ENCODE measurements at regions not wholly inside any gene's neighbourhood (a gene's known extent, or its start where the extent isn't known, plus 50 kb on each side); places are given as distances from the start of the nearest gene placed in this dataset.
"Not testable (repeated sequence)": the region's sequence is repeated elsewhere in the genome, so short reads cannot be mapped to it uniquely, and the experiment has no call there.

- not testable (repeated sequence) for TF ChIP-seq REST (IDR thresholded peaks at IDR 0.05; ENCODE audit: low read depth)
- TF ChIP-seq, protein P1, sequence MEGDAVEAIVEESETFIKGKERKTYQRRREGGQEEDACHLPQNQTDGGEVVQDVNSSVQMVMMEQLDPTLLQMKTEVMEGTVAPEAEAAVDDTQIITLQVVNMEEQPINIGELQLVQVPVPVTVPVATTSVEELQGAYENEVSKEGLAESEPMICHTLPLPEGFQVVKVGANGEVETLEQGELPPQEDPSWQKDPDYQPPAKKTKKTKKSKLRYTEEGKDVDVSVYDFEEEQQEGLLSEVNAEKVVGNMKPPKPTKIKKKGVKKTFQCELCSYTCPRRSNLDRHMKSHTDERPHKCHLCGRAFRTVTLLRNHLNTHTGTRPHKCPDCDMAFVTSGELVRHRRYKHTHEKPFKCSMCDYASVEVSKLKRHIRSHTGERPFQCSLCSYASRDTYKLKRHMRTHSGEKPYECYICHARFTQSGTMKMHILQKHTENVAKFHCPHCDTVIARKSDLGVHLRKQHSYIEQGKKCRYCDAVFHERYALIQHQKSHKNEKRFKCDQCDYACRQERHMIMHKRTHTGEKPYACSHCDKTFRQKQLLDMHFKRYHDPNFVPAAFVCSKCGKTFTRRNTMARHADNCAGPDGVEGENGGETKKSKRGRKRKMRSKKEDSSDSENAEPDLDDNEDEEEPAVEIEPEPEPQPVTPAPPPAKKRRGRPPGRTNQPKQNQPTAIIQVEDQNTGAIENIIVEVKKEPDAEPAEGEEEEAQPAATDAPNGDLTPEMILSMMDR (IDR thresholded peaks at IDR 0.05 in 2 of 3, conservative IDR thresholded peaks at IDR 0.05 in 1 of 3; ENCODE audit: borderline replicate concordance in 1 of 3, insufficient read depth in 1 of 3, low read depth in 2 of 3, low read length in 2 of 3): not testable (repeated sequence)
Measured at GRCh38 chr18:71031296-71032191, 742.7 kb downstream of the SOCS6 start.

Data from HCT116 (cell line).